PFSK-1 (cell line): ENCODE measurements at regions not wholly inside any gene's neighbourhood (a gene's known extent, or its start where the extent isn't known, plus 50 kb on each side); places are given as distances from the start of the nearest gene placed in this dataset.

Source experiments
- FOXP2 ChIP-seq: optimal IDR thresholded peaks from 2 replicates; pipeline ENCODE3; 2011; ENCODE audit warnings: borderline replicate concordance, control low read depth, inconsistent platforms; ENCODE audit not compliant: insufficient read depth; ENCODE audit errors: extremely low read length, extremely low read depth
- POLR2AphosphoS5 ChIP-seq: IDR thresholded peaks from 2 replicates; pipeline ENCODE4 v1.6.1; 2012; ENCODE audit warnings: low read depth, mild to moderate bottlenecking, control low read depth, low read length, moderate library complexity
- SIN3A ChIP-seq: IDR thresholded peaks from 2 replicates; pipeline ENCODE4 v1.6.1; 2012; ENCODE audit warnings: mild to moderate bottlenecking, low read length, moderate library complexity, borderline replicate concordance; ENCODE audit not compliant: insufficient read depth
- TAF1 ChIP-seq: IDR thresholded peaks from 2 replicates; pipeline ENCODE4 v1.6.1; 2012; ENCODE audit warnings: low read length, control low read depth, borderline replicate concordance; ENCODE audit not compliant: insufficient read depth
- TF ChIP-seq, protein P1 (sequence below), 2 experiments: IDR thresholded peaks; 2 replicates each; pipeline versions ENCODE4 v1.6.1 to v1.8.0; 2011 to 2012; ENCODE audit warnings: low read depth in 2 of 2, low read length in 2 of 2, control low read depth in 1 of 2, inconsistent platforms in 1 of 2, mild to moderate bottlenecking in 1 of 2, moderate library complexity in 1 of 2; ENCODE audit not compliant: insufficient read depth in 1 of 2

DNA sequence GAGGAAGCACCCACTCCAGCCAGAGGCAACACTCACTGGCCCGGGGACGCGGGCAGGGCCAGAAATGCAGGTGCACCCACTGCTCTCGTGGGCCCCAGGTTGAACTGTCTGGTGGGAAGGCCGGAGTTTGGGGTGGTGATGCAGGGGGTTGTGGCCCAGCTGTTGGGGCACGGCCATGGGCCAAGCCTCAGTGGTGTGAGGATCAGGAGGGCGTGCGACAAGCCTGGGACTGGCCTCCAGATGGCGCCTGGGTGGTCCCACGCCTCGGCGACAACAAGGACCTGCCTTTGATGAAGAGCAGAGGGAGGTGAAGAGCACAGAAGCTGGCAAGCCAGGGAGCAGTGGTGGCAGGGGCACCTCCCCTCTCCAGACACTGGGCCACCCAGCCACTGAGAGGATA lies 240.8 kb downstream of the BRD1 start:
- TF ChIP-seq POLR2AphosphoS5 (no peak), TAF1 (no peak), SIN3A (no peak), FOXP2 (no peak)
- TF ChIP-seq, protein P1, sequence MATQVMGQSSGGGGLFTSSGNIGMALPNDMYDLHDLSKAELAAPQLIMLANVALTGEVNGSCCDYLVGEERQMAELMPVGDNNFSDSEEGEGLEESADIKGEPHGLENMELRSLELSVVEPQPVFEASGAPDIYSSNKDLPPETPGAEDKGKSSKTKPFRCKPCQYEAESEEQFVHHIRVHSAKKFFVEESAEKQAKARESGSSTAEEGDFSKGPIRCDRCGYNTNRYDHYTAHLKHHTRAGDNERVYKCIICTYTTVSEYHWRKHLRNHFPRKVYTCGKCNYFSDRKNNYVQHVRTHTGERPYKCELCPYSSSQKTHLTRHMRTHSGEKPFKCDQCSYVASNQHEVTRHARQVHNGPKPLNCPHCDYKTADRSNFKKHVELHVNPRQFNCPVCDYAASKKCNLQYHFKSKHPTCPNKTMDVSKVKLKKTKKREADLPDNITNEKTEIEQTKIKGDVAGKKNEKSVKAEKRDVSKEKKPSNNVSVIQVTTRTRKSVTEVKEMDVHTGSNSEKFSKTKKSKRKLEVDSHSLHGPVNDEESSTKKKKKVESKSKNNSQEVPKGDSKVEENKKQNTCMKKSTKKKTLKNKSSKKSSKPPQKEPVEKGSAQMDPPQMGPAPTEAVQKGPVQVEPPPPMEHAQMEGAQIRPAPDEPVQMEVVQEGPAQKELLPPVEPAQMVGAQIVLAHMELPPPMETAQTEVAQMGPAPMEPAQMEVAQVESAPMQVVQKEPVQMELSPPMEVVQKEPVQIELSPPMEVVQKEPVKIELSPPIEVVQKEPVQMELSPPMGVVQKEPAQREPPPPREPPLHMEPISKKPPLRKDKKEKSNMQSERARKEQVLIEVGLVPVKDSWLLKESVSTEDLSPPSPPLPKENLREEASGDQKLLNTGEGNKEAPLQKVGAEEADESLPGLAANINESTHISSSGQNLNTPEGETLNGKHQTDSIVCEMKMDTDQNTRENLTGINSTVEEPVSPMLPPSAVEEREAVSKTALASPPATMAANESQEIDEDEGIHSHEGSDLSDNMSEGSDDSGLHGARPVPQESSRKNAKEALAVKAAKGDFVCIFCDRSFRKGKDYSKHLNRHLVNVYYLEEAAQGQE (IDR thresholded peaks at IDR 0.05; ENCODE audit: insufficient read depth in 1 of 2, low read depth in 2 of 2, low read length in 2 of 2), result no peak
